ENCODE measurements at regions not wholly inside any gene's neighbourhood (a gene's known extent, or its start where the extent isn't known, plus 50 kb on each side); places are given as distances from the start of the nearest gene placed in this dataset.

DNA sequence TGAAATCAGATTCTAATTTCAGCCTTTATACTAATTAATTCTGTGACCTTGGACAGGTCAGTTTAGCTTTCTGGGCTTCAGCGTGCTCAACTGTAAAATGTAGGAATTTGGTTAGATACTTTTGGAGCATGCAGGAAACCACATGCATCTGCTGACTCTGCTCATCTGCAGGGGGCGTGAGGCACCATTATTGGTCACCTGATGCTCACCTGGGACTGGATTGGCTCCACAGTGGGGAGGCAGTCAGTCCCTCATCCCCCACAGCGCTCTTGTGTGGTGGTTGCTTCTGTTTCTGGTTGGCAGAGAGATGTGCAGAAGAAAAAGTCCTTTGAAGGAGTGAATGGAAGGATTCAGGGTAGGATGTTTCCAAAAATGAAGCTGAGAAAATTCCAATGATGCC, 150.9 kb upstream of the MTPN start:
- peaks cover 0 to 5% (median 0%) of the 10 kb centered on the region in 5 donors for H3K27me3 Mint-ChIP-seq
- ChIA-PET POLR2A (no interaction called here), CTCF (no interaction called here)
- DNase-seq = no peak
- peaks cover 0 to 10% (median 0%) of the 10 kb centered on the region in 11 donors for H3K9me3 Mint-ChIP-seq
- H3K27ac Mint-ChIP-seq = no peak overlapping the region
- intact Hi-C loops (cut with micrococcal nuclease) = no loop called here
- Histone ChIP-seq H3K4me1 (ENCODE audit: control insufficient read depth in 2 of 2, insufficient read depth in 2 of 2, low read length in 2 of 2) (no peaks in the 10 kb centered on the region), H3K4me3 (ENCODE audit: low read length) (no peak overlapping the region), H3K36me3 (ENCODE audit: control insufficient read depth in 2 of 3, insufficient read depth in 3 of 3, low read length in 3 of 3) (no peaks in the 10 kb centered on the region), H3K9me3 (ENCODE audit: control insufficient read depth in 2 of 3, low read length in 3 of 3) (no peaks in the 10 kb centered on the region), H3K27ac (ENCODE audit: low read depth, low read length) (no peak overlapping the region), H3K27me3 (ENCODE audit: control insufficient read depth in 2 of 2, insufficient read depth in 2 of 2, low read length in 2 of 2) (no peaks in the 10 kb centered on the region)
- H3K4me3 Mint-ChIP-seq = no peak overlapping the region
- no peak for ATAC-seq
- peaks cover 0 to 6% (median 0%) of the 10 kb centered on the region in 7 donors for H3K4me1 Mint-ChIP-seq
- no peaks in the 10 kb centered on the region for H3K36me3 Mint-ChIP-seq

- Histone ChIP-seq H3K36me3 (ENCODE audit: control insufficient read depth in 2 of 3, insufficient read depth in 3 of 3, low read length in 3 of 3) (no peaks in the 10 kb centered on the region), H3K4me3 (ENCODE audit: low read length) (no peak overlapping the region), H3K27ac (ENCODE audit: low read depth, low read length) (no peak overlapping the region), H3K9me3 (ENCODE audit: control insufficient read depth in 2 of 3, low read length in 3 of 3) (no peaks in the 10 kb centered on the region), H3K27me3 (ENCODE audit: control insufficient read depth in 2 of 2, insufficient read depth in 2 of 2, low read length in 2 of 2) (no peaks in the 10 kb centered on the region), H3K4me1 (ENCODE audit: control insufficient read depth in 2 of 2, insufficient read depth in 2 of 2, low read length in 2 of 2) (no peaks in the 10 kb centered on the region)
- Mint-ChIP-seq H3K4me1 (peaks cover 0 to 4% (median 0%) of the 10 kb centered on the region in 7 donors), H3K4me3 (no peak overlapping the region), H3K9me3 (peaks cover 0 to 14% (median 1%) of the 10 kb centered on the region in 11 donors), H3K27me3 (peaks cover 0 to 8% (median 0%) of the 10 kb centered on the region in 5 donors), H3K27ac (no peak overlapping the region), H3K36me3 (peaks cover 0 to 5% (median 0%) of the 10 kb centered on the region in 5 donors)
- CTCF ChIA-PET = no interaction called here
- DNase-seq (no peak), ATAC-seq (no peak)
- intact Hi-C loops (cut with micrococcal nuclease) = no loop called here
- POLR2A ChIA-PET = no interaction called here
These were observed 146.2 kb upstream of the MTPN start for GRCh38 chr7:136123352-136123751.

DNA sequence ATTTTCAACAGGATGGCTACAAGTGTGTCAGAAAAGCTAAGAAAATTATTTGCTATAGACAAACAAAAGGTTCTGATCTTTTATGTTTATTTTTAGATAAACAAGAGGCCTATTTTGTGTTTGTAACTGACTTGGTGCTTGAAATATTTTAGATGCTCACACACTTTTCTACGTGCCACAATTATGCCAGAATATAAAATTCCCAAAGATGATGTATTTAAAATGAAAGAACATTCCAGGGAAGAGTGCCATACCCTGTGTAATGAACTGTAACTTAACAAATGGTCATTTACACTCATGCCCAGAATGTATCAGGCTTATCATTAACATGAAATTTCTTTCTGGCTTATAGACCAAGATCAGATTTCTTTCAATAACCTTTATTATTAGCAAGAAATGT, 144.9 kb upstream of the MTPN start:
- Mint-ChIP-seq H3K36me3 (peaks cover 0 to 5% (median 0%) of the 10 kb centered on the region in 5 donors), H3K27me3 (peaks cover 0 to 8% (median 0%) of the 10 kb centered on the region in 5 donors), H3K9me3 (peaks cover 0 to 10% (median 1%) of the 10 kb centered on the region in 11 donors), H3K4me1 (peaks cover 0 to 4% (median 0%) of the 10 kb centered on the region in 7 donors), H3K4me3 (no peak overlapping the region), H3K27ac (no peak overlapping the region)
- intact Hi-C loops (cut with micrococcal nuclease) = no loop called here
- H3K36me3 ChIP-seq (ENCODE audit: control insufficient read depth in 2 of 3, insufficient read depth in 3 of 3, low read length in 3 of 3) = no peaks in the 10 kb centered on the region
- H3K9me3 ChIP-seq (ENCODE audit: control insufficient read depth in 2 of 3, low read length in 3 of 3) = no peaks in the 10 kb centered on the region
- ATAC-seq = no peak
- no peaks in the 10 kb centered on the region for H3K4me1 ChIP-seq (ENCODE audit: control insufficient read depth in 2 of 2, insufficient read depth in 2 of 2, low read length in 2 of 2)
- no peaks in the 10 kb centered on the region for H3K27me3 ChIP-seq (ENCODE audit: control insufficient read depth in 2 of 2, insufficient read depth in 2 of 2, low read length in 2 of 2)
- no peak overlapping the region for H3K4me3 ChIP-seq (ENCODE audit: low read length)
- H3K27ac ChIP-seq (ENCODE audit: low read depth, low read length) = no peak overlapping the region
- CTCF ChIA-PET = no interaction called here
- no peak for DNase-seq
- POLR2A ChIA-PET = no interaction called here

- Mint-ChIP-seq H3K27ac (no peak overlapping the region), H3K9me3 (peaks cover 0 to 11% (median 2%) of the 10 kb centered on the region in 11 donors), H3K36me3 (peaks cover 0 to 5% (median 0%) of the 10 kb centered on the region in 5 donors), H3K4me1 (peaks cover 0 to 4% (median 0%) of the 10 kb centered on the region in 7 donors), H3K4me3 (no peak overlapping the region), H3K27me3 (peaks cover 0 to 10% (median 0%) of the 10 kb centered on the region in 5 donors)
- H3K4me1 ChIP-seq (ENCODE audit: control insufficient read depth in 2 of 2, insufficient read depth in 2 of 2, low read length in 2 of 2) = no peaks in the 10 kb centered on the region
- H3K9me3 ChIP-seq (ENCODE audit: control insufficient read depth in 2 of 3, low read length in 3 of 3) = no peaks in the 10 kb centered on the region
- ChIA-PET POLR2A (no interaction called here), CTCF (no interaction called here)
- no peak overlapping the region for H3K27ac ChIP-seq (ENCODE audit: low read depth, low read length)
- DNase-seq (no peak), ATAC-seq (no peak)
- intact Hi-C loops (cut with micrococcal nuclease) = loop anchor here in 1 of 2 donors (10.0 kb wide), 1 partner anchor 1337 kb away; no protein-coding TSS in a partner anchor
- no peak overlapping the region for H3K4me3 ChIP-seq (ENCODE audit: low read length)
- H3K36me3 ChIP-seq (ENCODE audit: control insufficient read depth in 2 of 3, insufficient read depth in 3 of 3, low read length in 3 of 3) = no peaks in the 10 kb centered on the region
- no peaks in the 10 kb centered on the region for H3K27me3 ChIP-seq (ENCODE audit: control insufficient read depth in 2 of 2, insufficient read depth in 2 of 2, low read length in 2 of 2)
These were observed 140.4 kb upstream of the MTPN start for GRCh38 chr7:136117539-136117938.

DNA sequence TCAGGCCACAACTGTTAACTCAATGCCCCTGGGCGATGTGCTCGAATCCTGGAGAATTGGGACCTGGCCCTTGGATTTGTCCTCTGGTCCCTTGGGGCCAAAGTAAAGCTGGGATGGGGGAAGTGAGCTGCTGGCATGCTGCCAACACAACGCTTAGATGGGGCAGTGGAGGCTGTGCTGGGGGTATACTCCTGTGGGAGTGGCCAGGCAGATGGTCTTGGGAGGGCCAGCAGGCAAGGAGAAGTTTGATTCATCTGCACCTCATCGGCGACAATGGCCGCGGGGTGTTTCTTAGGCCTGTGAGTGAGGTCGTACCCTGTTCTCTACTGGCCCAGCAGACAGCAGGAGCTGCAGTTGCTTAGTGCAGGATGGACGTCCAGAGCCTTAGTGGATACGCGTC, 139.0 kb upstream of the MTPN start:
- Mint-ChIP-seq H3K27me3 (peaks cover 0 to 9% (median 0%) of the 10 kb centered on the region in 5 donors), H3K4me1 (peaks cover 0 to 4% (median 0%) of the 10 kb centered on the region in 7 donors), H3K27ac (no peak overlapping the region), H3K36me3 (peaks cover 0 to 5% (median 0%) of the 10 kb centered on the region in 5 donors), H3K9me3 (peaks cover 0 to 11% (median 5%) of the 10 kb centered on the region in 11 donors), H3K4me3 (no peak overlapping the region)
- intact Hi-C loops (cut with micrococcal nuclease) = loop anchor here in 1 of 2 donors (10.0 kb wide), 1 partner anchor 1339 kb away; no protein-coding TSS in a partner anchor
- ATAC-seq (no peak), DNase-seq (no peak)
- Histone ChIP-seq H3K4me3 (ENCODE audit: low read length) (no peak overlapping the region), H3K36me3 (ENCODE audit: control insufficient read depth in 2 of 3, insufficient read depth in 3 of 3, low read length in 3 of 3) (no peaks in the 10 kb centered on the region), H3K27me3 (ENCODE audit: control insufficient read depth in 2 of 2, insufficient read depth in 2 of 2, low read length in 2 of 2) (no peaks in the 10 kb centered on the region), H3K9me3 (ENCODE audit: control insufficient read depth in 2 of 3, low read length in 3 of 3) (no peaks in the 10 kb centered on the region), H3K4me1 (ENCODE audit: control insufficient read depth in 2 of 2, insufficient read depth in 2 of 2, low read length in 2 of 2) (no peaks in the 10 kb centered on the region), H3K27ac (ENCODE audit: low read depth, low read length) (no peak overlapping the region)
- CTCF ChIA-PET = no interaction called here
- POLR2A ChIA-PET = no interaction called here

- Histone ChIP-seq H3K36me3 (ENCODE audit: control insufficient read depth in 2 of 3, insufficient read depth in 3 of 3, low read length in 3 of 3) (no peaks in the 10 kb centered on the region), H3K4me3 (ENCODE audit: low read length) (no peak overlapping the region), H3K9me3 (ENCODE audit: control insufficient read depth in 2 of 3, low read length in 3 of 3) (no peaks in the 10 kb centered on the region), H3K27me3 (ENCODE audit: control insufficient read depth in 2 of 2, insufficient read depth in 2 of 2, low read length in 2 of 2) (no peaks in the 10 kb centered on the region), H3K4me1 (ENCODE audit: control insufficient read depth in 2 of 2, insufficient read depth in 2 of 2, low read length in 2 of 2) (no peaks in the 10 kb centered on the region), H3K27ac (ENCODE audit: low read depth, low read length) (no peak overlapping the region)
- CTCF ChIA-PET = interaction anchor here (0.6 kb wide), 1 partner anchor 398 kb away, joined by 4 read pairs; no protein-coding TSS in a partner anchor
- Mint-ChIP-seq H3K9me3 (peaks cover 0 to 20% (median 5%) of the 10 kb centered on the region in 11 donors), H3K36me3 (peaks cover 0 to 4% (median 0%) of the 10 kb centered on the region in 5 donors), H3K4me1 (peaks cover 0 to 4% (median 0%) of the 10 kb centered on the region in 7 donors), H3K27ac (no peak overlapping the region), H3K27me3 (peaks cover 0 to 10% (median 0%) of the 10 kb centered on the region in 5 donors), H3K4me3 (no peak overlapping the region)
- POLR2A ChIA-PET = no interaction called here
- ATAC-seq (peak; percentile 83), DNase-seq (peak in 3 of 9 donors; percentile 5 to 35 (median 15))
- intact Hi-C loops (cut with micrococcal nuclease) = loop anchor here in 1 of 2 donors (10.0 kb wide), 1 partner anchor 1340 kb away; no protein-coding TSS in a partner anchor
These were observed 138.0 kb upstream of the MTPN start for GRCh38 chr7:136114966-136115762.
